GM19438 (cell line): ENCODE measurements at regions not wholly inside any gene's neighbourhood (a gene's known extent, or its start where the extent isn't known, plus 50 kb on each side); places are given as distances from the start of the nearest gene placed in this dataset.
"Not testable (repeated sequence)": the region's sequence is repeated elsewhere in the genome, so short reads cannot be mapped to it uniquely, and the experiment has no call there.

Experiments used
- ATAC-seq: cut with Tn5 transposase; IDR thresholded peaks from one replicate; pipeline ENCODE4 v1.9.1; 2021; ENCODE audit warnings: low read depth; ENCODE audit not compliant: unreplicated experiment

- ATAC-seq: no peak
Observed at GRCh38 chr6:144566868-144567615, 281.9 kb downstream of the UTRN start.

- no peak for ATAC-seq
Observed at GRCh38 chr6:144568241-144568640, 283.1 kb downstream of the UTRN start.

GRCh38 chr6:144572541-144572940, 287.4 kb downstream of the UTRN start:
- not testable (repeated sequence) for ATAC-seq

GRCh38 chr6:144574796-144575195, 289.7 kb downstream of the UTRN start:
- no peak for ATAC-seq

GRCh38 chr6:144575327-144575726, 290.2 kb downstream of the UTRN start:
- no peak for ATAC-seq

- ATAC-seq: no peak
Observed at GRCh38 chr6:144576871-144577270, 291.7 kb downstream of the UTRN start.

- ATAC-seq: no peak
Observed at GRCh38 chr6:144578385-144579350, 293.5 kb downstream of the UTRN start.

- no peak for ATAC-seq
Observed at GRCh38 chr6:144580039-144580438, 294.9 kb downstream of the UTRN start.

GRCh38 chr6:144580771-144581170, 295.6 kb downstream of the UTRN start:
- no peak for ATAC-seq

- no peak for ATAC-seq
Observed at GRCh38 chr6:144581812-144582537, 296.8 kb downstream of the UTRN start.

GRCh38 chr6:144582939-144583613, 297.9 kb downstream of the UTRN start:
- ATAC-seq: peak; percentile 92

- no peak for ATAC-seq
Observed at GRCh38 chr6:144583614-144583954, 298.4 kb downstream of the UTRN start.

- no peak for ATAC-seq
Observed at GRCh38 chr6:144585217-144585814, 300.2 kb downstream of the UTRN start.

- no peak for ATAC-seq
Observed at GRCh38 chr6:144586986-144587385, 301.9 kb downstream of the UTRN start.

GRCh38 chr6:144588697-144589325, 303.7 kb downstream of the UTRN start:
- ATAC-seq: peak; percentile 85

GRCh38 chr6:144590532-144590931, 305.4 kb downstream of the UTRN start:
- no peak for ATAC-seq

- ATAC-seq: no peak
Observed at GRCh38 chr6:144593392-144593791, 308.3 kb downstream of the UTRN start.

GRCh38 chr6:144594585-144594984, 309.4 kb downstream of the UTRN start:
- no peak for ATAC-seq

- no peak for ATAC-seq
Observed at GRCh38 chr6:144595266-144595665, 310.1 kb downstream of the UTRN start.

- ATAC-seq: no peak
Observed at GRCh38 chr6:144597511-144597910, 312.4 kb downstream of the UTRN start.
